K562 (cell line): ENCODE measurements at regions not wholly inside any gene's neighbourhood (a gene's known extent, or its start where the extent isn't known, plus 50 kb on each side); places are given as distances from the start of the nearest gene placed in this dataset.

Source experiments
- ATAC-seq: fragments of 200-7000 bp; cut with Tn5 transposase; 3 replicates; pipeline ENCODE4 v1.9.1; 2020; ENCODE audit warnings: moderate library complexity
- BruUV-seq: library from RNA; stranded (reverse); fragments of 400-500 nt; replicated peaks from 2 replicates; lab custom pipeline; 2021; lab: Mats Ljungman, UMichigan
- CTCF ChIA-PET: fragments of 300-600 bp; formaldehyde crosslinking; extraction: SDS; loops from one replicate; lab custom pipeline; 2021; ENCODE audit warnings: low intra/inter-chr PET ratio; lab: Yijun Ruan, JAX
- POLR2A ChIA-PET: fragments of 300-600, 350-650 bp; sonication (Branson Sonifier 250); formaldehyde crosslinking; extraction: SDS; loops from one replicate; lab custom pipeline; 2021; ENCODE audit warnings: antibody characterized with exemption, inconsistent platforms; lab: Yijun Ruan, JAX
- DNase-seq, 4 experiments: peaks; one replicate each; pipeline versions ENCODE4 v3.0.0 to v3.0.0-alpha.2; 2011 to 2018; ENCODE audit warnings: low spot score in 3 of 4, mixed read lengths in 3 of 4; ENCODE audit errors: extremely low read depth in 1 of 4
- FAIRE-seq: peaks from 2 replicates; lab custom pipeline; 2011; peaks lifted over from hg19 to GRCh38; lab: Jason Lieb, UNC
- H2AFZ ChIP-seq: 2 replicates; pipeline ENCODE4 v1.6.0; 2011; ENCODE audit warnings: low read depth, low read length, control low read depth, inconsistent platforms
- H3K27ac ChIP-seq: fragments of 200-600 bp; 3 replicates; pipeline ENCODE4 v1.8.0; 2011; ENCODE audit warnings: low read depth, mild to moderate bottlenecking, control low read depth, inconsistent platforms, low read length, moderate library complexity, mixed read lengths; ENCODE audit errors: extremely low read depth
- H3K27me3 ChIP-seq, 2 experiments: fragments of 300-600 bp in 1 of 2; 2 replicates in 1 of 2; 3 replicates in 1 of 2; pipeline versions ENCODE4 v1.6.0 to v1.8.0; 2011; ENCODE audit warnings: inconsistent platforms in 2 of 2, low read length in 2 of 2, mild to moderate bottlenecking in 1 of 2, mixed read lengths in 1 of 2, moderate library complexity in 1 of 2; ENCODE audit not compliant: control insufficient read depth in 2 of 2, insufficient read depth in 2 of 2
- H3K36me3 ChIP-seq: fragments of 300-600 bp; 3 replicates; pipeline ENCODE4 v1.8.0; 2011; ENCODE audit warnings: mild to moderate bottlenecking, low read length, inconsistent platforms; ENCODE audit not compliant: control insufficient read depth, insufficient read depth
- H3K4me1 ChIP-seq, 2 experiments: fragments of 200-600 bp in 1 of 2; replicated peaks in 1 of 2; 2 replicates in 1 of 2; 3 replicates in 1 of 2; pipeline versions ENCODE4 v1.5.1 to v1.8.0; 2011; ENCODE audit warnings: inconsistent platforms in 2 of 2, low read length in 2 of 2, mild to moderate bottlenecking in 1 of 2, mixed read lengths in 1 of 2, moderate library complexity in 1 of 2; ENCODE audit not compliant: control insufficient read depth in 2 of 2, insufficient read depth in 2 of 2
- H3K4me2 ChIP-seq: 2 replicates; pipeline ENCODE4 v1.6.1; 2011; ENCODE audit warnings: low read length, control low read depth, inconsistent platforms, mixed read lengths; ENCODE audit not compliant: insufficient read depth
- H3K4me3 ChIP-seq: fragments of 200-600 bp; sonication (generic), shearing (Covaris generic); 2 replicates; pipeline ENCODE4 v1.5.1; 2016; ENCODE audit warnings: control low read depth, inconsistent platforms
- H3K79me2 ChIP-seq: fragments of 200-600 bp; 3 replicates; pipeline ENCODE4 v1.8.0; 2011; ENCODE audit warnings: low read length, inconsistent platforms; ENCODE audit not compliant: control insufficient read depth, insufficient read depth
- H3K9ac ChIP-seq, 2 experiments: 2 replicates each; pipeline versions ENCODE4 v1.6.0 to v1.6.1; 2011; ENCODE audit warnings: low read depth in 2 of 2, low read length in 2 of 2, control low read depth in 1 of 2, inconsistent platforms in 1 of 2, mild to moderate bottlenecking in 1 of 2, mixed read lengths in 1 of 2; ENCODE audit not compliant: insufficient read depth in 1 of 2
- H3K9me1 ChIP-seq: one replicate; pipeline ENCODE4 v1.6.0; 2011; ENCODE audit warnings: inconsistent platforms, mild to moderate bottlenecking, low read length, moderate library complexity; ENCODE audit not compliant: control insufficient read depth, insufficient read depth
- H3K9me3 ChIP-seq: replicated peaks from 2 replicates; pipeline ENCODE4 v1.5.1; 2011; ENCODE audit warnings: low read depth, low read length, inconsistent platforms; ENCODE audit not compliant: control insufficient read depth, insufficient read depth
- H4K20me1 ChIP-seq: replicated peaks from 2 replicates; pipeline ENCODE4 v1.6.1; 2011; ENCODE audit warnings: low read length, inconsistent platforms, mixed read lengths; ENCODE audit not compliant: control insufficient read depth, insufficient read depth
- CBX1 ChIP-seq: sonication (generic); IDR thresholded peaks from 2 replicates; pipeline ENCODE4 v1.6.1; 2016; ENCODE audit warnings: antibody characterized with exemption, low read depth, mild to moderate bottlenecking
- CBX8 ChIP-seq: fragments of 200-600 bp; sonication (generic); IDR thresholded peaks from 2 replicates; pipeline ENCODE4 v1.6.1; 2012; ENCODE audit warnings: borderline replicate concordance, mixed run types, low read depth, mild to moderate bottlenecking, moderate library complexity, mixed read lengths, low read length, control low read depth, inconsistent platforms; ENCODE audit not compliant: poor library complexity, severe bottlenecking; ENCODE audit errors: extremely low read depth
- ETS1 ChIP-seq: conservative IDR thresholded peaks from 2 replicates; pipeline ENCODE4 v1.6.1; 2011; ENCODE audit warnings: low read depth, mild to moderate bottlenecking, low read length; ENCODE audit not compliant: control insufficient read depth
- HES1 ChIP-seq: fragments of 450-650 bp; IDR thresholded peaks from 2 replicates; pipeline ENCODE4 v1.6.1; 2016; ENCODE audit warnings: low read depth, mild to moderate bottlenecking, moderate library complexity
- KLF10 ChIP-seq: fragments of 250-450 bp; sonication (Bioruptor Pico); IDR thresholded peaks from 2 replicates; pipeline ENCODE4 v1.6.1; 2021; ENCODE audit warnings: matching md5 sums
- MECOM ChIP-seq: fragments of 250-450 bp; sonication (Bioruptor Pico); IDR thresholded peaks from 2 replicates; pipeline ENCODE4 v1.8.0; 2022; ENCODE audit warnings: inconsistent platforms
- PHF21A ChIP-seq: fragments of 450-650 bp; IDR thresholded peaks from 2 replicates; pipeline ENCODE4 v1.6.1; 2017; ENCODE audit warnings: low read depth, borderline replicate concordance
- SRSF1 ChIP-seq: fragments of 200-400 bp; formaldehyde crosslinking; IDR thresholded peaks from 2 replicates; pipeline ENCODE4 v1.6.1; 2017; ENCODE audit warnings: mild to moderate bottlenecking, low read depth, low read length, moderate library complexity
- ZNF121 ChIP-seq: sonication (generic); formaldehyde crosslinking; conservative IDR thresholded peaks from 2 replicates; pipeline ENCODE4 v1.8.0; 2022; ENCODE audit warnings: missing genetic modification reagents
- ZNF146 ChIP-seq: IDR thresholded peaks from one replicate; pipeline ENCODE4 v1.6.1; 2018; ENCODE audit warnings: missing compliant biosample characterization; ENCODE audit not compliant: unreplicated experiment
- ZNF764 ChIP-seq: fragments of 250-450 bp; sonication (Bioruptor Pico); IDR thresholded peaks from 2 replicates; pipeline ENCODE4 v1.4.0; 2020; ENCODE audit warnings: low read depth, mild to moderate bottlenecking, moderate library complexity
- WGBS: fragments of 100-300 bp; shearing (Covaris generic); methylation state at CpG from one replicate; pipeline ENCODE4 v1.1.6; 2016; ENCODE audit warnings: low coverage, mixed read lengths; ENCODE audit not compliant: insufficient coverage; ENCODE audit errors: missing lambda C conversion rate; 5-methylcytosine and 5-hydroxymethylcytosine counted together
- in situ Hi-C: fragments of 300-500 bp; cut with MboI; formaldehyde crosslinking; loops from 4 replicates; pipeline ENCODE4 v1.15.0; 2018; ENCODE audit warnings: inconsistent platforms, mixed read lengths
- intact Hi-C: fragments of 100-400 bp; cut with micrococcal nuclease; formaldehyde crosslinking; loops from 2 replicates; pipeline ENCODE4 v1.14.2; 2022
- TF ChIP-seq, protein P1 (sequence below): fragments of 250-450 bp; sonication (Bioruptor Pico); IDR thresholded peaks from 2 replicates; pipeline ENCODE4 v1.8.0; 2021; ENCODE audit warnings: moderate library complexity, mild to moderate bottlenecking, inconsistent platforms
- TF ChIP-seq, protein P2 (sequence below): IDR thresholded peaks from 2 replicates; pipeline ENCODE4 v1.6.1; 2012; ENCODE audit warnings: low read depth, low read length, improper control_type of control experiment, borderline replicate concordance

GRCh38 chr10:65176994-65177393, 1655.8 kb downstream of the REEP3 start:
- no peaks in the 10 kb centered on the region for H3K9me1 ChIP-seq
- H3K9ac ChIP-seq: no peak overlapping the region
- no peaks in the 10 kb centered on the region for H3K27me3 ChIP-seq
- no peak overlapping the region for H3K4me2 ChIP-seq
- H3K9me3 ChIP-seq: no peaks in the 10 kb centered on the region
- H2AFZ ChIP-seq: no peak overlapping the region
- intact Hi-C loops: no loop called here
- H4K20me1 ChIP-seq: no peaks in the 10 kb centered on the region
- POLR2A ChIA-PET: no interaction called here
- no peak overlapping the region for H3K4me3 ChIP-seq
- TF ChIP-seq PHF21A (no peak), CBX1 (no peak), MECOM (CRISPR knock-in tag) (no peak), ZNF121 (CRISPR knock-in tag) (no peak), CBX8 (no peak), ETS1 (no peak), SRSF1 (no peak), KLF10 (CRISPR knock-in tag) (no peak), ZNF146 (CRISPR knock-in tag) (no peak), ZNF764 (CRISPR knock-in tag) (no peak), HES1 (no peak)
- TF ChIP-seq, protein P1, sequence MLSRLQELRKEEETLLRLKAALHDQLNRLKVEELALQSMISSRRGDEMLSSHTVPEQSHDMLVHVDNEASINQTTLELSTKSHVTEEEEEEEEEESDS (CRISPR knock-in tag): no peak
- TF ChIP-seq, protein P2, sequence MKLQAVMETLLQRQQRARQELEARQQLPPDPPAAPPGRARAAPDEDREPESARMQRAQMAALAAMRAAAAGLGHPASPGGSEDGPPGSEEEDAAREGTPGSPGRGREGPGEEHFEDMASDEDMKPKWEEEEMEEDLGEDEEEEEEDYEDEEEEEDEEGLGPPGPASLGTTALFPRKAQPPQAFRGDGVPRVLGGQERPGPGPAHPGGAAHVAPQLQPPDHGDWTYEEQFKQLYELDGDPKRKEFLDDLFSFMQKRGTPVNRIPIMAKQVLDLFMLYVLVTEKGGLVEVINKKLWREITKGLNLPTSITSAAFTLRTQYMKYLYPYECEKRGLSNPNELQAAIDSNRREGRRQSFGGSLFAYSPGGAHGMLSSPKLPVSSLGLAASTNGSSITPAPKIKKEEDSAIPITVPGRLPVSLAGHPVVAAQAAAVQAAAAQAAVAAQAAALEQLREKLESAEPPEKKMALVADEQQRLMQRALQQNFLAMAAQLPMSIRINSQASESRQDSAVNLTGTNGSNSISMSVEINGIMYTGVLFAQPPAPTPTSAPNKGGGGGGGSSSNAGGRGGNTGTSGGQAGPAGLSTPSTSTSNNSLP: no peak
- no peaks in the 10 kb centered on the region for H3K36me3 ChIP-seq
- FAIRE-seq: no peak
- H3K79me2 ChIP-seq: no peaks in the 10 kb centered on the region
- in situ Hi-C loops: no loop called here
- CTCF ChIA-PET: interaction anchor here (0.6 kb wide), 1 partner anchor 11 kb away, joined by 4 read pairs; no protein-coding TSS in a partner anchor
- no TSS peak for BruUV-seq
- no peak for DNase-seq
- ATAC-seq: no peak
- no peak overlapping the region for H3K27ac ChIP-seq
- 0% methylated on average over 7 of the region's 7 CpGs for WGBS
- H3K4me1 ChIP-seq: no peaks in the 10 kb centered on the region
